ENCODE measurements at regions not wholly inside any gene's neighbourhood (a gene's known extent, or its start where the extent isn't known, plus 50 kb on each side); places are given as distances from the start of the nearest gene placed in this dataset.

GRCh38 chr4:95959633-95960032 is 119.7 kb downstream of the PDHA2 start:
- TF ChIP-seq, protein P1, sequence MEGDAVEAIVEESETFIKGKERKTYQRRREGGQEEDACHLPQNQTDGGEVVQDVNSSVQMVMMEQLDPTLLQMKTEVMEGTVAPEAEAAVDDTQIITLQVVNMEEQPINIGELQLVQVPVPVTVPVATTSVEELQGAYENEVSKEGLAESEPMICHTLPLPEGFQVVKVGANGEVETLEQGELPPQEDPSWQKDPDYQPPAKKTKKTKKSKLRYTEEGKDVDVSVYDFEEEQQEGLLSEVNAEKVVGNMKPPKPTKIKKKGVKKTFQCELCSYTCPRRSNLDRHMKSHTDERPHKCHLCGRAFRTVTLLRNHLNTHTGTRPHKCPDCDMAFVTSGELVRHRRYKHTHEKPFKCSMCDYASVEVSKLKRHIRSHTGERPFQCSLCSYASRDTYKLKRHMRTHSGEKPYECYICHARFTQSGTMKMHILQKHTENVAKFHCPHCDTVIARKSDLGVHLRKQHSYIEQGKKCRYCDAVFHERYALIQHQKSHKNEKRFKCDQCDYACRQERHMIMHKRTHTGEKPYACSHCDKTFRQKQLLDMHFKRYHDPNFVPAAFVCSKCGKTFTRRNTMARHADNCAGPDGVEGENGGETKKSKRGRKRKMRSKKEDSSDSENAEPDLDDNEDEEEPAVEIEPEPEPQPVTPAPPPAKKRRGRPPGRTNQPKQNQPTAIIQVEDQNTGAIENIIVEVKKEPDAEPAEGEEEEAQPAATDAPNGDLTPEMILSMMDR (conservative IDR thresholded peaks at IDR 0.05; ENCODE audit: low read length) = no peak
- no peak for TF ChIP-seq EZH2phosphoT487 (IDR thresholded peaks at IDR 0.05; ENCODE audit: borderline replicate concordance)
